HG03045 (cell line): ENCODE measurements at regions not wholly inside any gene's neighbourhood (a gene's known extent, or its start where the extent isn't known, plus 50 kb on each side); places are given as distances from the start of the nearest gene placed in this dataset.

ENCODE experiments used
- ATAC-seq: cut with Tn5 transposase; IDR thresholded peaks from one replicate; pipeline ENCODE4 v1.9.1; 2021; ENCODE audit warnings: mild to moderate bottlenecking, moderate library complexity; ENCODE audit not compliant: unreplicated experiment

DNA sequence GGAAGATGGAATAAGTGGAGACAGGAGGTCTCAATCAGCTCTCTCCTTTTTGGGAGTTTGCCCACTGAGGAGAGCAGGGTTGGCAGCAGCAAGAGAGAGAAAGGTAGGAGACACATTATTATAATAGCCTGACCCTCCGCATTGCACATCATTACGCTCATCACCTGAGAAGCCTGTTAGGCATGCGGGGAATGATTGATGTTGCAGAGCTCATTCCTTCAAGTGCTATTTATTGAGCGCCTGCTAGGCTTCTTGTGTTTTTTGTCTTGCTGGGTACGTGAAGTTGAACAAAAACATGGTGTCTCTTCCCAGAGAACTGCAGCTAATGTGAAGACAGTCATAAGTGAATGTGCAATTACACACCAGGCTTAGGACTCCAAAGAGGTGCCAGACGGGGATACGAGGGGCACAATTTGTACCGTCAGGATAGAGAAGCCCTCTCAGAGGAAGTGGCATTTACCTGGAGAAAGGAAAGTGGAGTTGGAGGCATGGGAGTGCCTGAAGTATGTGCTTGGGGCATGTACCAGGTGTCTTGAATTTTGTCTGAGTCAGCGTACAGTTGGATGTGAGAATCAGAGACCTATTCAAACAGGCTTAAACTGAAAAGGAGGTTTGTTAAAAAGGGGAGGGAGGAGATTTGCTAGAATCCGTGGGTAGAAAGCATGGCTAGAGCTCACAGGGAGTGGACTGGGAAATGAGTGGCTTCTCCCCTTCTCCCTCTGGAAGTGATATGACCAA lies 90.2 kb upstream of the SOD3 start:
- no peak for ATAC-seq

DNA sequence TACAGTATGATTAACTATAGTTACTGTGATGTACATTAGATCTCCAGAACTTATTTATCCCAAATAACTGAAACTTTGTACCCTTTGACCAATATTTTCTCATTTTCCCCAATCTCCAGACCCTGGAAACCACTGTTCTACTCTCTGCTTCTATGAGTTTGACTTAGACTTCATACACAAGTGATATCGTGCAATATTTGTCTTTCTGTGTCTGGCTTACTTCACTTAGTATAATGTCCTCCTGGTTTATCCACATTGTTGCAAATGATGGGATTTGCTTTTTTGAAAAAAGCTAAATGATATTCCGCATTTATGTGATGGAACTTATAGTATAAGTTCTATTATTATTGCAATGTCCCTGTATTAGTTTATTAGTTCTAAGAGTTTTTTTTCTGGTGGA lies 81.8 kb upstream of the SOD3 start:
- no peak for ATAC-seq

DNA sequence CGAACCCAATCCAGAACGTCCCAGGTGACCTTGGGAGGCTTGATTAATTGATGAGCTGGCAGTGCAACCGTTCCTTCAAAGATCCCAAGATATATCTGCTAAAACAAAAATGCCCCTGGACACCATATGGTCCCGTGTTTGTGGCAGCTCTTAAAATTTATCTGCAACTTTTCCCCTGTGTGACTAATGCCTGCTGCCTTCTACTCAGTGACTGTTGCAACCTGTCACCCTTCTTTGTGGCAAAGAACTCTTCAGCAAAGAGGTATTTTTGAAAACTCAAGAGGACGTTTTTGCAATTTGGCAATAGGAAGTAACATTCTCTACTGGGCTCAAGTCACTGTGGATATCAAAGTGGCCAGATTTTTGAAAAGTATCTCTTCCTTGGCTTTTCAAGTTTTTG lies 75.8 kb upstream of the SOD3 start:
- no peak for ATAC-seq

DNA sequence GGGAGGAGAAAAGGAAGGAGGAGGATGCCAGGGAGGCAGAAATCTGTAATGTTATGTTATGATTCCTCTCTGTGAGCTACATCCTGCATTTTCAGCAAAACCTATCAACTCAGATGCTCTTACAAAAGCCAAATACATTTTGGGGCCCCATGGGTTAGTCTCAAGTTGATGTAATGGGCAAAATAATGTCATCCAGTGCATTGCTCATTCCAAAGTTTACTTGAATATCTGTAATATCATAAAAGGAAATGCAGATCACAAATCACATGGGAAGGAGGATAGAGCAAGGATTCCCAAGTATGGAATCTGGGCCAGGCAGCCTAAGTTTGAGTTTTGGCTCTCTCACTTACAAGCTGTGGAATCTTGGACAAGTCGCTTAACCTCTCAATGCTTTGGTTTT lies 74.9 kb upstream of the SOD3 start:
- no peak for ATAC-seq

DNA sequence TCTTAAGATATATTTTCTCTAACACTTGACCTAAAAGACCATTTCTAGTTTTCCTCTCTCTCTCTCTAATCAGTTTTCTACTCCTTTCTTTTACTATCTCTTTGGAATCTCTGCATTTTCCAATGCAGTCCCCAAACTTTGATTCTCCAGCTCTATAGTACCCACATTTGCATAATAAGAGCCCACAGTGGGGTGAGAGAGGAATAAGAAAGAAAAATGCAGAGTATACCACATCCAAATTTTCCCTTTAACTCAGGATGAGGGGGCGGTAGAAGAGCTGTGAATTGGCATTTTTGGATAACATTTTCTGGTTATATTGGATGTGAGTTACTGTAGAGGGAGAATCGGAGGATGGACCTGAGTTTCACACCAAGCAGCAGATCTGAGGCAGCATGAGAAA lies 74.4 kb upstream of the SOD3 start:
- no peak for ATAC-seq

DNA sequence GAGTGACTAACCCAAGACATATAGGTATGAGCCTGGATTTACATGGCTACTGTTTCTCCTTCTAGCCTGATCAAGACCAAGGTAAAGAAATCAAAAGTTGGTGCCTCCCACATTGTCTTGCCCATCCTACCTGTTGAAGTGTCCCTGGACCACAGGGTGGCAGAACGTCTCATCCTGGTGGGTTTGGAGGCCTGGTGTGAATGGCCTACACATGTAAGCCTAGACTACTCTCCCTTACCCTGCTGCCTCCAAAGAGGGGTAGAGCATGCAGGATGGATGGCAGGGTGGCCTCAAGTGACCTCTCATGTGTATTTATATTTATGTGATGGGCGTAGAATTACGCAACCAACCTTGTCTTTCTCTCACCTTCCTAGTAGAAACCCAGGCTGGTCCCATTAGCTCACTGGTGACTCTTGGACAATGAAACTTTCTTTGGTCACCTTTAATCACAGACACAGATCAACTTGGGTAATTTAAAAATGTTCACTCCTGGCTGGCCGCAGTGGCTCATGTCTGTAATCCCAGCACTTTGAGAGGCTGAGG lies 73.3 kb upstream of the SOD3 start:
- no peak for ATAC-seq

DNA sequence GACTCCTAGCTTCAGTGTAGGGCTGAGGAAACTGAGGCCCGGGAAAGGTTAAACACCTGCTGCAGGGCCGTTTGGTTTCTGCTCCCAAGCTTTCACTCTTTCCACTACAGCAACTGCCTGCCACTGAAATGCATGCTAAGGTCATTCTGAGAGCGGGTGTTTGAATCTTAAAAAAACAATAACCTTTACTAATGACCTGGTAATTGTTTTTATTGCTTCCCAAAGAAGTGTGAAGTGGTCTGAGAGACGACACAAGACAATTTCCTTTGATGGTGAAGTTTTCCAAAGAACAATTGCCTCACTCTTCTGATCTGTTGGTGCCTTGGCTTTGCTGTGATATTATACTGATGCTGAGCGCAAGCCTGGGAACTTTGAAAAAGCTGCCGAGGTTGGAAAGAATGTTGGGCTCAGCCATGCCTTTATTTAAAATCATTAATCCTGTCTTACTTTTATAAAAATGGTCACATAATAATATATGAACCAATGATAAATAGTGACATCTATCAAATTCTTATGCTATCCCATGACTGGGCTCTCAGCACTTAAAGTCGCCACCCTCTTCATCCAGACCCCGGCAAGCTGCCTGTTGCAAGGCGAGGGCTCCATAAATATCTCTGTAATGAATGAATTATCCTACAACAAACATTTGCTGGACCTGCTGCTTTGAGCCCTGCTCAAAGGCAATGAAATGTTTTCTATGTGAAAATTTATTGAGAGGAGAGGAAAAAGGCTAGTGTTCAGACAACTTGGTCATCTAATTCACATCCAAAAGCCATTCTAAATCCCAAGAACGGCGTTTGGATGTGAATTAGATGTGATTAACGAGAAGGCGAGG lies 67.8 kb upstream of the SOD3 start:
- no peak for ATAC-seq

DNA sequence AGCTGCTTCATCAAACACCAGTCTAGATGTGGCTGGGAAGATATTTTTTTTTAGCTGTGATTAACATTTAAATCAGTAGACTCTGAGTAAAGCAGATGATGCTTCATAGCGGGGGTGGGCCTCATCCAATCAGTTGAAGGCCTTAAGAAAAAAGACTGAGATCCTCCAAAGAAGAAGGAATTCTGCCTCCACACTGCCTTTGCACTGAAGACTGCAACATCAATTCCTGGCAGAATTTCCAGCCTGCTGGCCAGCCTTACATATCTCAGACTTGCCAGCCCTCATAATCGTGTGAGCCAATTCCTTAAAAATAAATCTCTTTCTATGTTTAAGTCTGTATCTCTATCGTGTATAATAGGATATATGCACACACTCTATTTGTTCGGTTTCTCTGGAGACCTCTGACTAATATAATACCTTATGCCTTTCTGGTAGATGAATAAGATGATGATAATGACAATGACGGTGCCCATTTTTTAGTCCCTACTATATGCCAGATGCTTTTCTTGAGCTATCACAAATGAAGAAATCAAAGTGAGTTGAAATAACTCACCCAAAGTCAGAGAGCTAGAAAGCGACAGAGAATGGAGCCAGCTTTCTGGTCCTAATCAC lies 66.1 kb upstream of the SOD3 start:
- ATAC-seq = no peak

DNA sequence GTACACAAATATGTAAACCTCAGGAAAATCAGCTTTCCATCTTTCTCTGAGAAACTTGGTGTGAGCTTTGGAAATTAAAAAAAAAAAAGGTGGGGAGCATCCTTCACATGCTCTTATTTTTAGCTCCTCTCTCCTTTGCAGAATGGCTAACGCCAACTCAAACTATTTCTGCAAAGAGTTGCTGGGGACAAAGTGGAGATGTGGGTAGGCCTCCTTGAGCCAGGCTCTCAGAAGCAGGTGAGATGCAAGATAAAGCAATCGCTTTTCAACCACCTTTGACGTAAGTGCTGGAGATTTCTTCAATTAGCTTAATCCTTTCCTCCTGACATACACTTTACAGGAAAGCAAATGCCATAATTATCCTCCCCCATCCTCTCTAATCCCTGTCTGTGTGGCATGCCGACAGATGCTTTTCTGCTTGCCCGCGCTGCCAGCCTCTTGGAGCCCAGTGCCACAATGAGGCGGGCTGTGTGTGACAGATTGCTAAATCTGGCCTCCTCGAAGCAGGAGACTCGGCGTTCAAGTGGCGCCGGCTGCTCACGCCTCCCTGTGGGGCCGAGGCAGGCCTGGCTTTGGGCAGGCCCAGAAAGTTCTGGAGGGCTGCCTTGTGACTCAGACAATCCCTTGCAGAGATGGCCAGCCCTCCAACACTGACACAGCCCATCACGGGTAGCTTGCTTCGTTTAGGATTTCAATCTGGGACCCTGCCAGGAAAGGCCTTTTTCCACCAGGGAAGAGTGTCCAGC lies 64.9 kb upstream of the SOD3 start:
- no peak for ATAC-seq

DNA sequence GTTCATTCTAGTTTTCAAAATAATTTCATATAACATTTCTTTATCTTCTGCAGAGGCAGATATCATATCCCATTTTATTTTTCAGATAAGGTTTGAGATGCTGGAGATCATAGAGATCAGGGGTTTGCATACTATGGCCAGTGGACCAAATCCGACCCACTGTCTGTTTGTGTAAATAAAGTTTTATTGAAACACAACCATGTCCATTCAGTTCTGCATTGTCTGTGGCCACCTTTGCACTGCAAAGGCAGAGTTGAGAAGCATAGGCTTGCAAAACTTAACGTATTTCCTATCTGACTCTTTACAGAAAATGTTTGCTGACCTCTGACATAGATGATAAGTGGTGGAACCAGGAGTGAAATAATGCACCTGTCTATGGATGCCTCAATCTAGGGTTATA lies 63.9 kb upstream of the SOD3 start:
- ATAC-seq = no peak

DNA sequence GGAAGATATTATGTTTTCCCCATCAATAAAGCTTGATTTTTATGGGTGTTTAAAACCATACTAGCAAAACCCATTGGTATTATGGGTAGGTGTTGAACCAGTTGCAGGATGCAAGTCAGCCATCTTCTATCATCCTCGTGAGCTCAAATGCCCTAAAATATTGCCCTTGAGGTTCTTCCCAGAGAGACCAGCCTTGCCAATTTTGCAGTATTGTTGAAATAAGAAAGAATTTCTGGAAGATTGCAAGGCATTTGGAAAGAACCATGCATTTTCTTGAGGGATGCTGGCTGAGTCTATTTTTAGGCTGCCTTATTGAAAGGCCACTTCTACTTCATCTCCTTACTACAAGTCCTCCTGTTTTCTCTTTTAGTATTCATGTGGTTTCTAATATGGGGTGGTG lies 60.9 kb upstream of the SOD3 start:
- ATAC-seq = no peak

DNA sequence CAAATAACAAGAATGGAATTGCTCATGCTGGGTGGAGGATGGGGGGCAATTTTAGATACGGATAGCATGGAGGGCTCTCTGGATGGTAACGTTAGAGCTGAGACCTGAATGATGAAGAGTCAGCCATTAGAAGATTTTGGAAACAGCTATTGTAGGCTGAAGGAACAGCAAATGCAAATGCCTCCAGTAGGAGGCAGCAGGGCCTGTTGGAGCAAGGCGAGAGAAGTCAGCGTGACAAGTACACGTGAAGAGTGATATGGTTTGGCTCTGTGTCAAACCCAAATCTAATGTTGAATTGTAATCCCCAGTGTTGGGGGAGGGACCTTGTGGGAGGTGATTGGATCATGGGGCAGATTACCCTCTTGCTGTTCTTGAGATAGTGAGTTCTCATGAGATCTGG lies 59.3 kb upstream of the SOD3 start:
- ATAC-seq = no peak

DNA sequence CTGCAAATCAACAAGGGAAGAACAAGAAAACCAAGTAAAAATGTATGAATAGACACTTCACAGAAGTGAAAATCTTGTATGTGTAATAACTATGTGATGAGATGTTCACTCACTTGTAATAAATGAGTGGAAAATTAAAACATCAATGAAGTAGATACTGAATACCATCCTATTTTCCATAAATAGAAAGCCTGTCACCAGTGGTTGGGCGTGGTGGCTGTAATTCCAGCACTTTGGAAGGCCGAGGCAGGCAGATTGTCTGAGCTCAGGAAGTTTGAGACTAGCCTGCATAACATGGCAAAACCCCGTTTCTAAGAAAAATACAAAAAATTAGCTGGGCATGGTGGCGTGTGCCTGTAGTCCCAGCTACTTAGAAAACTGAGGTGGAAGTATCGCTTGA lies 53.5 kb upstream of the SOD3 start:
- no peak for ATAC-seq

DNA sequence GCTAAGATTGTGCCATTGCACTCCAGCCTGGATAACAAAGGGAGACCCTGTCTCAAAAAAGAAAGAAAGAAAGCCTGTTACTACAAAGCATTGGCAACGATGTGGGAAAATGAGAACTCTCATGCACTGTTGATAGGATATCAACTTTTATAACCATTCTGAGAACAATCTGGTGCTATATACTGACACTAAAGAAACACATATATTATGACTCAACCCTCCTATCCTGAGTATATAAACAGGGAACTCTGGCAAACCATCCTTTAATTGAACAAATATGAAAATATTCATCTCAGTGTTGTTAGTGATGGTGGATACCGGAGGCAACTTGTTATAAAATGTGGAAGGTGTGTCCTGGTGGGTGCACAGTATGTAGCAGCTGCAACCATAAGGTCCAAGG lies 53.0 kb upstream of the SOD3 start:
- ATAC-seq = no peak

DNA sequence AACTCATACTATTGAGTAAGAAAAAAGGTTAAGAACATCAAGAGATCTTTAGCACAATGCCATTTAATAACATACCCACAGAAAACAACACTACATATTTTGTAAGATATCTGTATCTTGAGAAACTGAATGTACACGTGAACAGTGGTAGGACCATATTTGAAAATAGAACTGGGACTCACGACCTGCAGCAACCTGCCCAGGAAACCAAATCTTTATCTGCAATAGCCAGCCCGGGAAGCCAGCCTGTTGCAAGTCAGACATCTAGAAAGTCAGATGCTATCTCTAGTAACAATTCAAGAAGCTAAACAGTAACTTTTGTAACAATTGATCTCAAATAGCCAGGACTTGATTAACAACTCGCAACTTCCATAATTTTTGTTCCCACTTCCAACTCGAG lies 52.6 kb upstream of the SOD3 start:
- ATAC-seq = no peak

DNA sequence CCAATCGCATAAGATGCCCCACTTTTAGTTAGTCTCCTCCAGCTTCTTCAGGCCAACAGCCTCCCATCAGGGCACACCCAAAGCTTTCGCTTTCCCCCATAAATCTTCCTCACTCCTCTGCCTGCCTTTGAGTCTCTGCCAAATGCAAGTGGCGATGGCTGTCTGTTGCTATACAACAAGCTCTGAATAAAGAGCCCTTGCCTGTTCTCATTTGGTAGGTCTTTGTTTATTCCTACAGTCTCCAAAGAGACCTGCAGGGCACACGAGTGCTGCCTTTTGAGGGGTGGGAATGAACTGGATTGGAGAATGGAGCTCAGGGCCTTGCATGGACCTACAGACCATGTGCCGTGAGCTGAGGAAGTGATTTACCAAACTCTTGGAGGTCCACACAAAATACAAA lies 52.2 kb upstream of the SOD3 start:
- no peak for ATAC-seq

DNA sequence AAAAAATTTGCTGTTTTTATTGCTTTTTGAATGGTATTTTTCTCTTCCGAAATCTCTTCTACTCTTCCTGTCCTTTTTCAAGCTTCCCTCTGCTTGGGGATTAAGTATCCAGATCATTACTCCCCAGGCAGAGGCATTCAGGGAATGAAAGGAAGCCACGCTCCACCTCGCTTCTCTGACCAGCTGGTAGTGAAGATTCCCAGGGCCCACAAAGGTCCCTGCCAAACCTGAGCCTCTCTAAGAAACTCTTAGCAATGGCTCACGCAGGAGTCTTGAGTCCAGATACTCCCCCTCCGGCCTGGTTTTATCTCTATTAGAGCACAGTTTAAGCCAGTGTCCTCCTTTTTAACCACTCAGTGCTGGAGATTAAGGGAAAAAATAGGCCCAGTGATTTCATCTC lies 51.4 kb upstream of the SOD3 start:
- ATAC-seq = no peak

DNA sequence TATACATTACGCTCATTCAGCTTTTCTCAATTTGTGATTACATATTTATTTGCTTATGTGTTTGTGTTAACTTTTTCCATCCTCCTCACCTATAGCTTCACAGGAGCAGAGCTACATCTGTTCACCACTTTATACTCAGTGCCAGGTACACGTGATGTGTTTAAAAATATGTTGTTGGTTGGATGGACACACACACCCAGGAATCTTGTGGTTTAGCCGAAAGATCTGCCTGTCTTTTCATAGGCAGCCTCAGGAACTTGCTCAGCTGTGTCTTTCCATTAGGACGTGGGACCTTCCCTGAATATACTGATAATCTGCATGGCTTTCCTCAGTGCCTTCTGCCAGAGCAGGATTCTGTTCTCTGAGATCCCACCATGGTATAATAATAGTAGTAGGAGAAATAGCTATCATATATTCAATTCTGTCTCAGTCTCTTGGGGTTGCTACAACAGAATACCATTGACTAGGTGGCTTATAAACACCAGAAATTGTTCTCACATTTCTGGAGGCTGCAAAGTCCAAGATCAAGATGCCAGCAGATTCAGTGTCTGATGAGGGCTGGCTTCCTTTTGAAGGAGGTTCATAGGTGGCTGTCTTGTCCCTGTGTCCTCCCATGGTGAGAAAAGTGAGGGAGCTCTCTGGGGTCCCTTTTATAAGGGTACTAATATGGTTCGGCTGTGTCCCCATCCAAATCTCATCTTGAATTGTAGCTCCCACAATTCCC lies 50.0 kb upstream of the SOD3 start:
- ATAC-seq = no peak
